ENCODE measurements at regions not wholly inside any gene's neighbourhood (a gene's known extent, or its start where the extent isn't known, plus 50 kb on each side); places are given as distances from the start of the nearest gene placed in this dataset.

GRCh38 chrX:140065961-140066662 is 100.8 kb upstream of the CXorf66 start:
- Mint-ChIP-seq H3K9me3 (ENCODE audit: unreplicated experiment) (no peaks in the 10 kb centered on the region), H3K36me3 (ENCODE audit: insufficient read depth, unreplicated experiment) (no peaks in the 10 kb centered on the region), H3K27ac (ENCODE audit: unreplicated experiment) (no peak overlapping the region), H3K4me3 (ENCODE audit: unreplicated experiment) (no peak overlapping the region), H3K27me3 (ENCODE audit: insufficient read depth, unreplicated experiment) (peaks cover 3% of the 10 kb centered on the region), H3K4me1 (ENCODE audit: low read depth, unreplicated experiment) (no peaks in the 10 kb centered on the region)
- TF ChIP-seq CTCF (IDR thresholded peaks at IDR 0.05; ENCODE audit: insufficient read depth in 1 of 2, low read depth in 1 of 2, low read length in 1 of 2, severe bottlenecking in 1 of 2, unreplicated experiment in 1 of 2), result no peak
- intact Hi-C loops (cut with micrococcal nuclease; ENCODE audit: unreplicated experiment), result no loop called here
- POLR2A ChIA-PET, result no interaction called here
- no peaks in the 10 kb centered on the region for H3K4me1 ChIP-seq
- H3K27me3 ChIP-seq (replicated peaks; ENCODE audit: control insufficient read depth, insufficient read depth, low read length), result no peaks in the 10 kb centered on the region
- DNase-seq, result no peak
- CTCF ChIA-PET, result no interaction called here
- H3K9me3 ChIP-seq, result no peaks in the 10 kb centered on the region
- no peaks in the 10 kb centered on the region for H3K36me3 ChIP-seq (ENCODE audit: control insufficient read depth, insufficient read depth, low read length)
- H3K4me3 ChIP-seq (ENCODE audit: low read depth, low read length), result no peak overlapping the region
- no TSS peak for BruUV-seq (replicated peaks)

- BruUV-seq (replicated peaks), result no TSS peak
- H3K4me1 ChIP-seq, result no peaks in the 10 kb centered on the region
- ChIA-PET CTCF (no interaction called here), POLR2A (no interaction called here)
- H3K27me3 Mint-ChIP-seq (ENCODE audit: insufficient read depth, unreplicated experiment), result peaks cover under 1% of the 10 kb centered on the region
- intact Hi-C loops (cut with micrococcal nuclease; ENCODE audit: unreplicated experiment), result no loop called here
- no peaks in the 10 kb centered on the region for H3K4me1 Mint-ChIP-seq (ENCODE audit: low read depth, unreplicated experiment)
- no peak overlapping the region for H3K4me3 ChIP-seq (ENCODE audit: low read depth, low read length)
- H3K27ac Mint-ChIP-seq (ENCODE audit: unreplicated experiment), result no peak overlapping the region
- H3K9me3 Mint-ChIP-seq (ENCODE audit: unreplicated experiment), result no peaks in the 10 kb centered on the region
- no peak for TF ChIP-seq CTCF (IDR thresholded peaks at IDR 0.05; ENCODE audit: insufficient read depth in 1 of 2, low read depth in 1 of 2, low read length in 1 of 2, severe bottlenecking in 1 of 2, unreplicated experiment in 1 of 2)
- no peak overlapping the region for H3K4me3 Mint-ChIP-seq (ENCODE audit: unreplicated experiment)
- no peaks in the 10 kb centered on the region for H3K27me3 ChIP-seq (replicated peaks; ENCODE audit: control insufficient read depth, insufficient read depth, low read length)
- no peaks in the 10 kb centered on the region for H3K36me3 Mint-ChIP-seq (ENCODE audit: insufficient read depth, unreplicated experiment)
- H3K36me3 ChIP-seq (ENCODE audit: control insufficient read depth, insufficient read depth, low read length), result no peaks in the 10 kb centered on the region
- DNase-seq, result no peak
- no peaks in the 10 kb centered on the region for H3K9me3 ChIP-seq
These were observed 99.7 kb upstream of the CXorf66 start for GRCh38 chrX:140064993-140065392.

- Mint-ChIP-seq H3K9me3 (ENCODE audit: unreplicated experiment) (no peaks in the 10 kb centered on the region), H3K4me1 (ENCODE audit: low read depth, unreplicated experiment) (no peaks in the 10 kb centered on the region), H3K36me3 (ENCODE audit: insufficient read depth, unreplicated experiment) (no peaks in the 10 kb centered on the region), H3K27ac (ENCODE audit: unreplicated experiment) (no peak overlapping the region), H3K4me3 (ENCODE audit: unreplicated experiment) (peak overlapping the region; percentile 12), H3K27me3 (ENCODE audit: insufficient read depth, unreplicated experiment) (peaks cover 3% of the 10 kb centered on the region)
- Histone ChIP-seq H3K9me3 (no peaks in the 10 kb centered on the region), H3K27me3 (replicated peaks; ENCODE audit: control insufficient read depth, insufficient read depth, low read length) (no peaks in the 10 kb centered on the region), H3K36me3 (ENCODE audit: control insufficient read depth, insufficient read depth, low read length) (no peaks in the 10 kb centered on the region), H3K4me1 (no peaks in the 10 kb centered on the region), H3K4me3 (ENCODE audit: low read depth, low read length) (no peak overlapping the region)
- BruUV-seq (replicated peaks), result no TSS peak
- TF ChIP-seq CTCF (IDR thresholded peaks at IDR 0.05; ENCODE audit: insufficient read depth in 1 of 2, low read depth in 1 of 2, low read length in 1 of 2, severe bottlenecking in 1 of 2, unreplicated experiment in 1 of 2), result peak; percentile 65 to 80
- peak; percentile 65 to 66 for DNase-seq
- intact Hi-C loops (cut with micrococcal nuclease; ENCODE audit: unreplicated experiment), result loop anchor here (1.0 to 5.0 kb wide), 4 partner anchors 84 to 675 kb away; no protein-coding TSS in a partner anchor
- ChIA-PET POLR2A (no interaction called here), CTCF (interaction anchor here (0.6 to 1.1 kb wide), 4 partner anchors 31 to 516 kb away, joined by 3 read pairs; no protein-coding TSS in a partner anchor)
These were observed 91.7 kb upstream of the CXorf66 start for GRCh38 chrX:140057001-140057411.

All from Caco-2 (cell line).